Neutrophil (primary cell): ENCODE measurements at regions not wholly inside any gene's neighbourhood (a gene's known extent, or its start where the extent isn't known, plus 50 kb on each side); places are given as distances from the start of the nearest gene placed in this dataset.

Source experiments
- H3K27ac ChIP-seq: fragments of 200-600 bp; sonication (generic); 2 replicates; pipeline ENCODE4 v1.5.1; 2016; ENCODE audit warnings: mild to moderate bottlenecking, moderate library complexity
- H3K27me3 ChIP-seq: fragments of 200-600 bp; sonication (generic); 2 replicates; pipeline ENCODE4 v1.6.0; 2016; ENCODE audit warnings: mild to moderate bottlenecking
- H3K36me3 ChIP-seq: fragments of 200-600 bp; sonication (generic); 2 replicates; pipeline ENCODE4 v1.5.1; 2017
- H3K4me1 ChIP-seq, 2 experiments: fragments of 200-600 bp in 1 of 2; sonication (generic) in 1 of 2; 1 replicate in 1 of 2; 2 replicates in 1 of 2; pipeline versions ENCODE4 v1.5.1 to v1.6.1; 2013 to 2016; ENCODE audit warnings: low read depth in 1 of 2, low read length in 1 of 2, mild to moderate bottlenecking in 1 of 2, moderate library complexity in 1 of 2; ENCODE audit not compliant: control insufficient read depth in 1 of 2, insufficient read depth in 1 of 2
- H3K4me3 ChIP-seq, 2 experiments: fragments of 200-600 bp in 1 of 2; sonication (generic) in 1 of 2; 1 replicate in 1 of 2; 2 replicates in 1 of 2; pipeline ENCODE4 v1.5.1; 2013 to 2016; ENCODE audit warnings: low read depth in 1 of 2, low read length in 1 of 2, mild to moderate bottlenecking in 1 of 2, moderate library complexity in 1 of 2
- H3K9me3 ChIP-seq: fragments of 200-600 bp; sonication (generic); 2 replicates; pipeline ENCODE4 v1.5.1; 2016
- CTCF ChIP-seq: fragments of 200-600 bp; sonication (generic); IDR thresholded peaks from 2 replicates; pipeline ENCODE4 v1.5.1; 2016; ENCODE audit warnings: antibody characterized with exemption

GRCh38 chr7:13829914-13830900, 159.3 kb downstream of the ETV1 start:
- TF ChIP-seq CTCF, result no peak
- Histone ChIP-seq H3K36me3 (no peaks in the 10 kb centered on the region), H3K9me3 (no peaks in the 10 kb centered on the region), H3K4me3 (no peak overlapping the region), H3K27ac (no peak overlapping the region), H3K4me1 (no peaks in the 10 kb centered on the region), H3K27me3 (no peaks in the 10 kb centered on the region)

DNA sequence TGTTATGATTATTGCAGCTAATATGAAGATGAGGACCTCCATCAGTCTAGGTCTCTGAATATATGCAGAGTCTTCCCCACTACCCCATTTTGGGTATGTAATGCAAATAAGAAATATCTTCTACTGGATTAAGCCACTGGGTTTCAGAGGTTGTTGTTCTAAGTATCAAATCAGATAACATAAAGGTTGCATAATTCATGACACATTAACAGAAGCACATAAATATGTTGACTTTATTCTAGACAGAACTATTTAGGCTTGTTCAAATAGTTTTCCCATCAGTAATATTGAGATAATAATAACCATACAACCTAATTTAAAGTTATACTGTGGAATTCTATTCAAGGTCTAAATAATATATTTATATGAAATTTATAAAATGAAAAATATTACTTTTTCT, 157.1 kb downstream of the ETV1 start:
- no peak overlapping the region for H3K27ac ChIP-seq
- H3K36me3 ChIP-seq, result no peaks in the 10 kb centered on the region
- no peak for TF ChIP-seq CTCF
- H3K4me1 ChIP-seq, result no peaks in the 10 kb centered on the region
- no peak overlapping the region for H3K4me3 ChIP-seq
- no peaks in the 10 kb centered on the region for H3K9me3 ChIP-seq
- H3K27me3 ChIP-seq, result no peaks in the 10 kb centered on the region

DNA sequence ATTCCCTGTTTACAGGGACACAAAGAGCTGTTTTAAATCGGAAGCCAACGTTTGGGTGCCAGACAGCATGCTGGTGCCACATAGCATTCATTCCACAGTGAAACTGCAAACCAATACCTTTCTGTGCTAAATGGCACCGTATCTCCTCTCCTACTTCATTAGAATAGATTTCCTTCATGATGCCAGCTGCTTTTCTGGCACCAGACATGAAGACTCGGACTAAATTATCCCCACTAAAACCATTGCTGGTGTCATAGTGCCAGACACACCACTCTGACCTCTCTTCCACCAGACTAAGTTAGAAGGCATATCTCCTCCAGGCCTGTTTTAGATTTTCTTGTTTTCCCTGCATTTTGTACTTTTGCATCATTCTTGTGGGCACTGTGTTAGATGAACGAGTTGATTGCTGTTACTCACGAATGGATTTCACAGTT, 155.1 kb downstream of the ETV1 start:
- no peak for TF ChIP-seq CTCF
- H3K36me3 ChIP-seq, result no peaks in the 10 kb centered on the region

DNA sequence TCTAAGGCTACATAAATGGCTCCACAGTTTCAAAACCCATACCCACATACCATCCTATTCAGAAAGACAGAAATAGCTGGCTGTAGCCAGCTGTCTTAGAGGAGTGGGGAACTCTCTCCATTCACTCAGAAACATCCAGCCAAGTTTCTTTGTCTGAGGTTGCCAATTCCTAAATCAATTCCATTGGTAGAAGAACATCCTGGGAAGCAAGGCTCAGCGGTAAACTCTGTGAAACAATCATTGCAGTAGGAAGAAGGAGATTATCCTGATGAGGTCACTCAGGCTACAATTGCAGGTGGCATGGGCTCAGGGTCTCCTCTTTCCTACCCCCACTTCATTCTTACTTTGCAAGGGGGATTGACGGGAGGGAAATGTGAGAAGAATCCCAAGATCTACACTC, 154.0 kb downstream of the ETV1 start:
- Histone ChIP-seq H3K4me3 (no peak overlapping the region), H3K9me3 (no peaks in the 10 kb centered on the region), H3K27me3 (no peaks in the 10 kb centered on the region), H3K36me3 (no peaks in the 10 kb centered on the region), H3K27ac (no peak overlapping the region), H3K4me1 (no peaks in the 10 kb centered on the region)
- TF ChIP-seq CTCF, result no peak

More for the DNA sequence above, 155.1 kb downstream of the ETV1 start:
- no peaks in the 10 kb centered on the region for H3K4me1 ChIP-seq
- no peaks in the 10 kb centered on the region for H3K27me3 ChIP-seq
- H3K9me3 ChIP-seq, result no peaks in the 10 kb centered on the region
- H3K27ac ChIP-seq, result no peak overlapping the region
- no peak overlapping the region for H3K4me3 ChIP-seq

GRCh38 chr7:13839063-13839462, 150.4 kb downstream of the ETV1 start:
- no peaks in the 10 kb centered on the region for H3K27me3 ChIP-seq
- no peak overlapping the region for H3K4me3 ChIP-seq
- TF ChIP-seq CTCF, result no peak
- H3K36me3 ChIP-seq, result no peaks in the 10 kb centered on the region
- H3K9me3 ChIP-seq, result no peaks in the 10 kb centered on the region
- no peak overlapping the region for H3K27ac ChIP-seq
- no peaks in the 10 kb centered on the region for H3K4me1 ChIP-seq
